Activated CD8-positive, alpha-beta T cell treated with anti-CD3 and anti-CD28 coated beads for 36 hours (primary cell): ENCODE measurements at regions not wholly inside any gene's neighbourhood (a gene's known extent, or its start where the extent isn't known, plus 50 kb on each side); places are given as distances from the start of the nearest gene placed in this dataset.
"Not testable (repeated sequence)": the region's sequence is repeated elsewhere in the genome, so short reads cannot be mapped to it uniquely, and the experiment has no call there.

Source experiments
- ATAC-seq: fragments of 200-7000 bp; cut with Tn5 transposase; one replicate; pipeline ENCODE4 v1.10.0; 2021; ENCODE audit warnings: mild to moderate bottlenecking, moderate library complexity
- CTCF ChIA-PET: fragments of 350-600 bp; sonication (Branson Sonifier 250); formaldehyde crosslinking; loops from one replicate; lab custom pipeline; 2021; ENCODE audit warnings: antibody characterized with exemption; lab: Charles Lee
- POLR2A ChIA-PET: fragments of 350-600 bp; sonication (Branson Sonifier 250); formaldehyde crosslinking; loops from one replicate; lab custom pipeline; 2021; ENCODE audit warnings: antibody characterized with exemption; lab: Charles Lee
- DNase-seq: peaks from one replicate; pipeline ENCODE4 v3.0.0-alpha.2; 2020
- H3K27ac Mint-ChIP-seq: one replicate; pipeline ENCODE4 v1.8.0; 2021; ENCODE audit warnings: mild to moderate bottlenecking, mixed read lengths
- H3K27me3 Mint-ChIP-seq: one replicate; pipeline ENCODE4 v1.8.0; 2021; ENCODE audit warnings: mixed read lengths
- H3K36me3 Mint-ChIP-seq: one replicate; pipeline ENCODE4 v1.8.0; 2021; ENCODE audit warnings: low read depth, mixed read lengths
- H3K4me1 Mint-ChIP-seq: one replicate; pipeline ENCODE4 v1.8.0; 2021; ENCODE audit warnings: low read depth, mixed read lengths
- H3K4me3 Mint-ChIP-seq: one replicate; pipeline ENCODE4 v1.8.0; 2021; ENCODE audit warnings: mild to moderate bottlenecking, moderate library complexity, mixed read lengths
- H3K9me3 Mint-ChIP-seq: one replicate; pipeline ENCODE4 v1.8.0; 2021; ENCODE audit warnings: mixed read lengths
- intact Hi-C: fragments of 100-400 bp; cut with micrococcal nuclease; formaldehyde crosslinking; loops from one replicate; pipeline ENCODE4 v1.10.0; 2022
- TF ChIP-seq, protein P1 (sequence below): fragments of 200-600 bp; IDR thresholded peaks from one replicate; pipeline ENCODE4 v1.8.0; 2022; ENCODE audit warnings: antibody characterized with exemption, mild to moderate bottlenecking

DNA sequence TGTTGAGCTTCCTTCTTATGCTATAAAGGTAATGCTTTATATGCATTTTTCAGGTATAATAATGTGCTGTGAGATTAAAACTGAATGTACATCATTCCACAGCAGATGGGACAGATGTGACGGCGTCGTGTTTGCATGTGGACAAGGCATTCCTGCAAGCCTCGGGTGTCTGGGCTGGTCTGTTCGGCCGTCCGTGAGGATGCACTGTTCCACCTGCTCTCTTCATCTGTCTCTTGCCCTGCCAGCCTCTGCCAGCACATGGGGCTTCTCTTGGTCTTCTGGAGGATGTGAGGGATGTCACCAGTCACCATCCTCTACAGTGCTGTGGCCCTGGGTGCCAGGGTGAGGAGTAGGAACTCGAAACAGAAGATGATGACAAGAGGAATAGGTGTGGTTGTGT lies 223.2 kb downstream of the ERMARD start:
- Mint-ChIP-seq H3K27ac (no peak overlapping the region), H3K36me3 (no peaks in the 10 kb centered on the region), H3K27me3 (peaks cover 10% of the 10 kb centered on the region), H3K9me3 (no peaks in the 10 kb centered on the region), H3K4me3 (no peak overlapping the region), H3K4me1 (peaks cover 2% of the 10 kb centered on the region)
- TF ChIP-seq, protein P1, sequence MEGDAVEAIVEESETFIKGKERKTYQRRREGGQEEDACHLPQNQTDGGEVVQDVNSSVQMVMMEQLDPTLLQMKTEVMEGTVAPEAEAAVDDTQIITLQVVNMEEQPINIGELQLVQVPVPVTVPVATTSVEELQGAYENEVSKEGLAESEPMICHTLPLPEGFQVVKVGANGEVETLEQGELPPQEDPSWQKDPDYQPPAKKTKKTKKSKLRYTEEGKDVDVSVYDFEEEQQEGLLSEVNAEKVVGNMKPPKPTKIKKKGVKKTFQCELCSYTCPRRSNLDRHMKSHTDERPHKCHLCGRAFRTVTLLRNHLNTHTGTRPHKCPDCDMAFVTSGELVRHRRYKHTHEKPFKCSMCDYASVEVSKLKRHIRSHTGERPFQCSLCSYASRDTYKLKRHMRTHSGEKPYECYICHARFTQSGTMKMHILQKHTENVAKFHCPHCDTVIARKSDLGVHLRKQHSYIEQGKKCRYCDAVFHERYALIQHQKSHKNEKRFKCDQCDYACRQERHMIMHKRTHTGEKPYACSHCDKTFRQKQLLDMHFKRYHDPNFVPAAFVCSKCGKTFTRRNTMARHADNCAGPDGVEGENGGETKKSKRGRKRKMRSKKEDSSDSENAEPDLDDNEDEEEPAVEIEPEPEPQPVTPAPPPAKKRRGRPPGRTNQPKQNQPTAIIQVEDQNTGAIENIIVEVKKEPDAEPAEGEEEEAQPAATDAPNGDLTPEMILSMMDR: no peak
- ChIA-PET CTCF (no interaction called here), POLR2A (interaction anchor here (1.1 kb wide), 1 partner anchor 13 kb away, joined by 4 read pairs; no protein-coding TSS in a partner anchor)
- DNase-seq: no peak
- intact Hi-C loops: no loop called here
- no peak for ATAC-seq

DNA sequence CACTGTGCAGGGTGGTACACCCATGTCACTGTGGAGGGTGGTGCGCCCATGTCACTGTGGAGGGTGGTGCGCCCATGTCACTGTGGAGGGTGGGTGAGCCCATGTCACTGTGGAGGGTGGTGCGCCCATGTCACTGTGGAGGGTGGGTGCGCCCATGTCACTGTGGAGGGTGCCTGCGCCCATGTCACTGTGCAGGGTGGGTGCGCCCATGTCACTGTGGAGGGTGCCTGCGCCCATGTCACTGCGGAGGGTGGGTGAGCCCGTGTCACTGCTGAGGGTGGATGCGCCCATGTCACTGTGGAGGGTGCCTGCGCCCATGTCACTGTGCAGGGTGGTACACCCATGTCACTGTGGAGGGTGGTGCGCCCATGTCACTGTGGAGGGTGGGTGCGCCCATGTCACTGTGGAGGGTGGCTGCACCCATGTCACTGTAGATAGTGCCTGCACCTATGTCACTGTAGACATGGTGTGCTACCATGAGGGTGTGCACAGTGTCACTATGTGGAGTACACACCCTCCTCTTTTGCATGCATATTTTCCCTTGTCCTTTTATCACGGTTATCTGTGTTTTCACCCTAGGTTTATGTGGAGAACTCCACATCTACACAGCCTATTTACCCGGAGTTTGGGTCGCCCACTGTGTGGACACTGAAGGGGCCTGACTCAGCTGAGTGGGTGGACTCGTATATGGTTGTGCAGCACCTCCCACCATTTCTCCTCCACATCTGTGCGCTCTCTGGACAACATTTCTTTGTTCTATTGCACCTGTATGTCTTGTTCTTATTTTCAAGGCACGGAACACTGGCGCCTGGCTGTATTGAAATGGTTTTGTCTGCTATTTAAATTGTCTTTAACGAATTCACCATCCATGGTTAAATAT lies 222.4 kb downstream of the ERMARD start:
- H3K4me1 Mint-ChIP-seq, H3K36me3 Mint-ChIP-seq, CTCF ChIA-PET, POLR2A ChIA-PET, ATAC-seq, H3K27ac Mint-ChIP-seq, DNase-seq, intact Hi-C loops, H3K27me3 Mint-ChIP-seq, H3K4me3 Mint-ChIP-seq, H3K9me3 Mint-ChIP-seq: not testable (repeated sequence)

DNA sequence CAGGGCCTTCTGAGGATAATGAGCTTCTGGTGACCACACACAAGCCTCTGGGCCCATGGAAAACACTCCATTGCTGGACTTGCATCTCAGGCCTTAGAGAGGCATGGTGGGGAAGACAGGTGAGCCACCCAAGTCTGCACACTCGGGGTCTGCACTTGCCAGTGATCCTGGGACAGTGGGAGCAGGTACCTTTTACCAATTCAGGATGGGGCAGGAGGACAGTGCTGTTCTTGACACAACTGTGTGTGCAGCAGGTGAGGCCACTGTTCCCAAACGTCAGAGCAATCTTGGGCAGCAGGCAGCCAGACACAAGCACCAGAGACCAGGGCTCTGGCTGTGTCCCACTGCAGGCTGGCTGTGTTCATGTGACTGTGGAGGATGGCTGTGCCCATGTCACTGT lies 221.3 kb downstream of the ERMARD start:
- no peak overlapping the region for H3K27ac Mint-ChIP-seq
- ChIA-PET CTCF (no interaction called here), POLR2A (no interaction called here)
- no peaks in the 10 kb centered on the region for H3K36me3 Mint-ChIP-seq
- H3K27me3 Mint-ChIP-seq: peaks cover 10% of the 10 kb centered on the region
- H3K4me1 Mint-ChIP-seq: peaks cover 2% of the 10 kb centered on the region
- TF ChIP-seq, protein P1: no peak
- intact Hi-C loops: no loop called here
- no peak overlapping the region for H3K4me3 Mint-ChIP-seq
- no peak for ATAC-seq
- DNase-seq: no peak
- no peaks in the 10 kb centered on the region for H3K9me3 Mint-ChIP-seq

DNA sequence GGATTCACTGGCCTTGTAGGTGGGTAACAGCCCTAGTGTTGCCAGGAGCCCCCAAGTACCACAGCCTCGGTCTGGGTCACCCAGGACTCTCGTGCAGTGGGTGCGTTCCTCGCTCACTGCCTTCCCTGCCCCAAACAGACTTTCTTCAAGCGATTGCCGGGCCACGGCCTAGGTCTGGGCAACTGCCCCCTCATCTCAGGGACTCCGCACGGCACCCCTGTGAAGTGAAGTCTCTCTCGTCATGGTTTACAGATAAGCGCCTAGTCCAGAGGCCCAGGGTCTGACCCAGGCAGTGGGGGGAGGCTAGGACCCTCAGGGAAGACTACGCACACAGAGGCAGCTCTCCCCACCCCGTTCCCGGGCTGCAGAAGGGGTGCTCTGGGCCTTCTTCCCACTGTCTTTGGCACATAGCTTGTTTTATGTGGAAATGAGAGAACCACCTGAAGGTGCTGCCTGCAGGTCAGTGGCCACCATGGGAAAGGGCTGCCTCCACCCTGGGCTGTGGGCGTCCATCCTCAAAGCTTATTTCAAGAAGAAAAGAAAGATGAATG lies 220.8 kb downstream of the ERMARD start:
- peaks cover 2% of the 10 kb centered on the region for H3K4me1 Mint-ChIP-seq
- DNase-seq (no peak), ATAC-seq (no peak)
- H3K4me3 Mint-ChIP-seq: no peak overlapping the region
- H3K9me3 Mint-ChIP-seq: no peaks in the 10 kb centered on the region
- H3K27me3 Mint-ChIP-seq: peaks cover 7% of the 10 kb centered on the region
- intact Hi-C loops: no loop called here
- POLR2A ChIA-PET: no interaction called here
- no peaks in the 10 kb centered on the region for H3K36me3 Mint-ChIP-seq
- TF ChIP-seq, protein P1: no peak
- no peak overlapping the region for H3K27ac Mint-ChIP-seq
- CTCF ChIA-PET: no interaction called here

DNA sequence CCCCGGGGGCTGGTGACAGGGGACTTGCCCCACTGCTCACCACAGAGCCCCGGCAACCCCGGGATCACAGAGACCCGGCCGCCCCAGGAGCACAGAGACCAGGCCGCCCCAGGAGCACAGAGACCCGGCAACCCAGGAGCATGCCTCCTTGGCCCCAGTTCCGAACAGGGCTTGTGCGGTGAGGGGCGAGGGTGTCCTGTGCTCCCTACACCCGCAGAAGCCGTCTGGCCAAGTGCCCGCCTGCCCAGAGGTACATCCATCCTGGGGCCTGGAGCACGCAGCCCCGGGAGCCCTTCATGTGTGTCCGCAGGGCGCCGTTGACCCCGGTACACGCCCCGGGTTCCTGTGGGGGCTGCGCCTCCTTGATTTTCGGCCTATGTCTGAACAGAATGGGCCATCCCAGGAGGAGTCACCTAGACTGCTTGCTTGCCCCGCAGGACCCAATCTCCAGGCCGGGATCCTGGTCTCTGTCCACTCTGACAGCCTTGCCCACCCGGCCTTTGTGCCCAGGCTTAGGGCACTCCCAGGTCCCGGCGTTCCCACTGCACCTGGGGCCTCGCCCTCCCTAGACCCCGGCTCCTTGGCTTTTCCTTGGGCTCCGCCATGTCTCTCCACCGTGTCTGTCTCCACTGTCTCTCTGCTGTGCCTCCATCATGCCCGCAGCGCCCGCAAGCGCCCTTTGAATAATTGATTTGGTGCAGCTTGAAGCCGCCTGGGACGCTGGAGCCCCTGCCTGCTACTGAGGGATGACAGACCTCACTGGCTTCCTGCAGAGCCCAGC lies 219.8 kb downstream of the ERMARD start:
- ChIA-PET CTCF (no interaction called here), POLR2A (no interaction called here)
- Mint-ChIP-seq H3K36me3 (no peaks in the 10 kb centered on the region), H3K4me3 (no peak overlapping the region), H3K4me1 (no peaks in the 10 kb centered on the region), H3K27me3 (peaks cover 3% of the 10 kb centered on the region), H3K9me3 (no peaks in the 10 kb centered on the region), H3K27ac (no peak overlapping the region)
- ATAC-seq: no peak
- no peak for DNase-seq
- intact Hi-C loops: no loop called here
- TF ChIP-seq, protein P1: no peak
